A172 (cell line): ENCODE measurements at regions not wholly inside any gene's neighbourhood (a gene's known extent, or its start where the extent isn't known, plus 50 kb on each side); places are given as distances from the start of the nearest gene placed in this dataset.
"Not testable (repeated sequence)": the region's sequence is repeated elsewhere in the genome, so short reads cannot be mapped to it uniquely, and the experiment has no call there.

Experiments used
- DNase-seq: peaks from one replicate; pipeline ENCODE4 v3.0.0-alpha.2; 2015; ENCODE audit warnings: low spot score

- DNase-seq: no peak
Measured at GRCh38 chr2:185644828-185645227, 93.8 kb upstream of the FSIP2 start.

DNA sequence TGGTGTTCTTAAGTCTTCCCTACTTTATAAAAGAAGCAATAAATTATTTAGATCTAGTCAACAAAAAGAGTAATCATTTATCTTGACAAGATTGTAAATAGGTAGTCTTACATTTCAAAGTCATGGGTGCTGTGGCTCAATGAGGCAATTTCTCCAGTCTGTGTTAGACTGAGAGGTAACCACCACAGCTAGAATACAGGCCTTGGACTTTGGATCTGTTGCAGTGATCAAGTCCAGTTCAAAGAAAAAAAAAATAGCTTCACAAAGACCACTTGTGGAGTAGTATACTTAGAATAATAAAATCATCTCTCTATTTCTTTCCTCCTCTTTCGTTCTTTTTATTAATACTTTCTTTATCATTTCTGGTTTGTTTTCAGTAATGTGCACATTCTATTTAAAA, 93.1 kb upstream of the FSIP2 start:
- DNase-seq: no peak

GRCh38 chr2:185658750-185659149, 79.9 kb upstream of the FSIP2 start:
- no peak for DNase-seq

GRCh38 chr2:185663811-185664210, 74.8 kb upstream of the FSIP2 start:
- no peak for DNase-seq

GRCh38 chr2:185664384-185664783, 74.2 kb upstream of the FSIP2 start:
- no peak for DNase-seq

- no peak for DNase-seq
Measured at GRCh38 chr2:185665251-185665814, 73.3 kb upstream of the FSIP2 start.

DNA sequence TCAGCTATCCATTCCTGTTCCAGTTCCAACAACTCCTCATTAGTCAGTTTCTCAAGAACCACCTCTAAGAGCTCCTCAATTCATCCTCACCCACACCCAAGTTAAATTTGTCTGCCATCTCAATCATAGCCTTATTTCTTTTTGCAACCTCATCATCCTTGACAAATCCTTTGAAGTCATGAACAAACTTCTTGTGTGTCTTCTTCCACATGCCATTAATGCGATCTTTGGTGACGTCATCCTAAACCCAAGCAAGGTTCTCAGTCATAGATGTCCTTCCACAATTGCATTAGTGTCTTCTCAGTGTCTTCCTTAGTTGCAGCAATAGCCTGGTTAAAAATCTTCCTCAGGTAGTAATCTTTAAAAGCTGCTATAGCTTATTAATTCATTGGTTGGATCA, 71.2 kb upstream of the FSIP2 start:
- no peak for DNase-seq

DNA sequence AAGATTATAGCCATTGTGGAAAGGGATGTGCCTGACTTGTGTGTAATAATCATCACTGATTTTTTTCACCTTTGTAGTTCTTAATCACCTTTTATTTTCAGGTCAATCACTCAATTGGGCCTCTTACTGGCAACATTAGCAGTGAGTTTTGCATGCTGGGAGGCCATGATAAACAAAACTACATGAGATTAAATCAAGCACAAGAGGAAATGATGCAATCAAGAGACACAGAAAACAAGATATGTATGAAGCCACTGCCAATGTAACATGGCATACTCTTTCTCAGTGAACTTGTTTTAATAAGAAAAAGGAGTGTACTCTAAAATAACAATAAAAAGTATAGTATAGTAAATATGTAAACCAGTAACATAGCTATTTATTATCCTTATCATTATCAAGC, 69.9 kb upstream of the FSIP2 start:
- DNase-seq: no peak

DNA sequence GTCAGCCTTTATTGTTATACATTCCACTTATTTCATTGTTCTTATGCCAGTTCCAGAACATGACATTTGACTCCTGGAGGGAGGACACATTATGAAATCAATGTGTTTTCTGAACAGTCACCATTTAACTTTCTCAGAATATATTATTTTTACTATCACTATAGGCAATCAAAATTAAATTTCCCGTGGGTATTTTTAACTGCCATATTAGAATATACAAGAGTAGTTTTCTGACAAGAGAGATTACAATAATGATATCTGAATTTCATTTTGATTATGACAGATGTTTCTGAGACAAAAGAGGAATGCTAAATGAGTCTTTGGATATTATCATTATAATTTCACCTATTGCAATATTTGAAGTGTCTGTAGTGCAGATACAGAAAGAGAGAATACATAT, 64.4 kb upstream of the FSIP2 start:
- no peak for DNase-seq

DNA sequence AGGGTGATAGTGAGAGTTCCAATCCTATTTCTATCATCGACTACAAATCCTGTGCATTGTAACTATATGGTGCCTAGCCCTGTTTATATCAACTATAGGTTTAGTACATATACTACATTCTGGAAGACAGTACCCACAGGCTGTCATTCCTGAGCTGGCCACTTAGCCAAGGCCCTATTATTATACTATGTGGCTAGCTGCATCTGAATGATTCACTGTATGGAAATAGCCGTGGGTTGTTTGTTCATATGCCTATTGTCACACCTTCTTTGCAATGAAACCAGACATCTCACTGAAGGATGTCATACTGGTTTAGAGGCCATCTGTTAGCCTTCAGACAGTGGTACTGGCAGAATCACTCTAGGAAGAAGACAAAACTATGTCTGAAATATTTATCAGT, 62.3 kb upstream of the FSIP2 start:
- no peak for DNase-seq

- DNase-seq: not testable (repeated sequence)
Measured at GRCh38 chr2:185687001-185687400, 51.6 kb upstream of the FSIP2 start.

- DNase-seq: no peak
Measured at GRCh38 chr2:185687967-185688366, 50.6 kb upstream of the FSIP2 start.
